HPDE6-E6E7 (cell line): ENCODE measurements at regions not wholly inside any gene's neighbourhood (a gene's known extent, or its start where the extent isn't known, plus 50 kb on each side); places are given as distances from the start of the nearest gene placed in this dataset.

ENCODE experiments used
- DNase-seq: peaks from one replicate; pipeline ENCODE4 v3.0.0; 2011; ENCODE audit warnings: missing footprints; ENCODE audit errors: extremely low spot score

- DNase-seq: no peak
These were observed 94.0 kb upstream of the DDIT4L start for GRCh38 chr4:100284129-100284880.

GRCh38 chr4:100280807-100281206 lies 90.5 kb upstream of the DDIT4L start:
- no peak for DNase-seq

GRCh38 chr4:100278567-100278966 lies 88.3 kb upstream of the DDIT4L start:
- DNase-seq: no peak

- DNase-seq: no peak
These were observed 79.2 kb upstream of the DDIT4L start for GRCh38 chr4:100269446-100269845.

- no peak for DNase-seq
These were observed 78.5 kb upstream of the DDIT4L start for GRCh38 chr4:100268789-100269188.

GRCh38 chr4:100261346-100261745 lies 71.1 kb upstream of the DDIT4L start:
- DNase-seq: no peak

GRCh38 chr4:100258675-100259074 lies 68.4 kb upstream of the DDIT4L start:
- no peak for DNase-seq

GRCh38 chr4:100257567-100257966 lies 67.3 kb upstream of the DDIT4L start:
- peak; percentile 12 for DNase-seq

- no peak for DNase-seq
These were observed 64.0 kb upstream of the DDIT4L start for GRCh38 chr4:100254237-100254636.

GRCh38 chr4:100248476-100248875 lies 58.2 kb upstream of the DDIT4L start:
- DNase-seq: no peak

GRCh38 chr4:100246697-100247096 lies 56.4 kb upstream of the DDIT4L start:
- no peak for DNase-seq

GRCh38 chr4:100244347-100244746 lies 54.1 kb upstream of the DDIT4L start:
- no peak for DNase-seq
